Kidney (tissue), 13 donors: ENCODE measurements at regions not wholly inside any gene's neighbourhood (a gene's known extent, or its start where the extent isn't known, plus 50 kb on each side); places are given as distances from the start of the nearest gene placed in this dataset.

Source experiments
- DNase-seq, 5 donors: peaks; one replicate each; pipeline ENCODE4 v3.0.0-alpha.2; 2013 to 2020
- FAIRE-seq: peaks from 2 replicates; lab custom pipeline; 2012; peaks lifted over from hg19 to GRCh38; lab: Jason Lieb, UNC
- H3K27ac ChIP-seq, 2 donors: one replicate each; pipeline ENCODE4 v1.7.0; 2013; ENCODE audit warnings: low read depth in 2 of 2, low read length in 2 of 2, inconsistent platforms in 1 of 2
- H3K27me3 ChIP-seq: one replicate; pipeline ENCODE4 v1.7.1; 2013; ENCODE audit warnings: low read length, inconsistent platforms; ENCODE audit not compliant: control insufficient read depth, insufficient read depth
- H3K36me3 ChIP-seq, 3 donors: one replicate each; pipeline versions ENCODE4 v1.7.0 to v1.7.1; 2013; ENCODE audit warnings: low read length in 3 of 3, control low read depth in 1 of 3, inconsistent platforms in 1 of 3; ENCODE audit not compliant: insufficient read depth in 3 of 3, control insufficient read depth in 2 of 3
- H3K4me1 ChIP-seq, 3 donors: one replicate each; pipeline versions ENCODE4 v1.7.0 to v1.7.1; 2013; ENCODE audit warnings: low read length in 3 of 3, inconsistent platforms in 1 of 3, low read depth in 1 of 3; ENCODE audit not compliant: control insufficient read depth in 2 of 3, insufficient read depth in 2 of 3
- H3K4me3 ChIP-seq, 3 donors: one replicate each; pipeline versions ENCODE4 v1.7.0 to v1.8.1; 2013; ENCODE audit warnings: low read length in 3 of 3, control low read depth in 1 of 3, inconsistent platforms in 1 of 3
- H3K9ac ChIP-seq, 3 donors: one replicate each; pipeline versions ENCODE4 v1.7.0 to v1.7.1; 2013; ENCODE audit warnings: low read length in 3 of 3, control low read depth in 1 of 3, inconsistent platforms in 1 of 3
- H3K9me3 ChIP-seq, 3 donors: one replicate each; pipeline versions ENCODE4 v1.7.0 to v1.7.1; 2013; ENCODE audit warnings: low read length in 3 of 3, control low read depth in 1 of 3, inconsistent platforms in 1 of 3; ENCODE audit not compliant: control insufficient read depth in 2 of 3, insufficient read depth in 1 of 3
- CTCF ChIP-seq: IDR thresholded peaks from 3 replicates; pipeline ENCODE4 v1.5.1; 2012; ENCODE audit warnings: mild to moderate bottlenecking, moderate library complexity, borderline replicate concordance; ENCODE audit not compliant: insufficient read depth; ENCODE audit errors: extremely low read depth
- intact Hi-C: fragments of 100-400 bp; cut with DNase I; formaldehyde crosslinking; loops from one replicate; pipeline ENCODE4 v1.11.1; 2022
- donor health status: control.
- donor health status: control.
- donor health status: control.
- donor health status: control.
- donor health status: control.
- donor health status: DM: yes; HTN: yes; CAD: no.
- donor health status: Normal renal cell carcinoma (clear cell type).

- Histone ChIP-seq H3K9me3 (no peaks in the 10 kb centered on the region), H3K4me3 (no peak overlapping the region), H3K36me3 (no peaks in the 10 kb centered on the region), H3K27me3 (no peaks in the 10 kb centered on the region), H3K4me1 (no peaks in the 10 kb centered on the region), H3K9ac (no peak overlapping the region), H3K27ac (no peak overlapping the region)
- DNase-seq (no peak), FAIRE-seq (no peak)
- intact Hi-C loops = no loop called here
- no peak for TF ChIP-seq CTCF
These were observed 207.1 kb upstream of the PAPPA start for GRCh38 chr9:115946530-115946929.

GRCh38 chr9:115951977-115952376 lies 201.6 kb upstream of the PAPPA start:
- peak in 1 of 5 donors; percentile 13 for DNase-seq
- TF ChIP-seq CTCF = no peak

GRCh38 chr9:115952430-115953292 lies 200.9 kb upstream of the PAPPA start:
- Histone ChIP-seq H3K4me3 (no peak overlapping the region), H3K9ac (no peak overlapping the region), H3K36me3 (no peaks in the 10 kb centered on the region), H3K4me1 (no peaks in the 10 kb centered on the region), H3K27ac (peak overlapping the region in 1 of 2 donors; percentile 12), H3K9me3 (no peaks in the 10 kb centered on the region), H3K27me3 (no peaks in the 10 kb centered on the region)
- FAIRE-seq (no peak), DNase-seq (no peak)
- intact Hi-C loops = no loop called here
- TF ChIP-seq CTCF = no peak

More at GRCh38 chr9:115951977-115952376, 201.6 kb upstream of the PAPPA start:
- H3K4me1 ChIP-seq = no peaks in the 10 kb centered on the region
- no peaks in the 10 kb centered on the region for H3K36me3 ChIP-seq
- H3K9ac ChIP-seq = no peak overlapping the region
- no peak overlapping the region for H3K4me3 ChIP-seq
- intact Hi-C loops = no loop called here
- FAIRE-seq = no peak
- H3K9me3 ChIP-seq = no peaks in the 10 kb centered on the region
- H3K27ac ChIP-seq = no peak overlapping the region
- no peaks in the 10 kb centered on the region for H3K27me3 ChIP-seq
